SK-N-SH (cell line): ENCODE measurements at regions not wholly inside any gene's neighbourhood (a gene's known extent, or its start where the extent isn't known, plus 50 kb on each side); places are given as distances from the start of the nearest gene placed in this dataset.

ENCODE experiments used
- CTCF ChIA-PET: fragments of 300-600, 350-600 bp; formaldehyde crosslinking; extraction: SDS; loops from one replicate; lab custom pipeline; 2021; lab: Yijun Ruan, JAX
- POLR2A ChIA-PET: fragments of 350-600 bp; sonication (Branson Sonifier 250); formaldehyde crosslinking; extraction: SDS; loops from one replicate; lab custom pipeline; 2020; ENCODE audit warnings: antibody characterized with exemption, inconsistent platforms; lab: Yijun Ruan, JAX
- DNase-seq: peaks from one replicate; pipeline ENCODE4 v3.0.0; 2012
- H2AFZ ChIP-seq: fragments of 200-600 bp; sonication (generic); 2 replicates; pipeline ENCODE4 v1.8.1; 2016; ENCODE audit warnings: antibody characterized with exemption, mild to moderate bottlenecking, low read depth
- H3F3A ChIP-seq: fragments of 200-600 bp; sonication (generic); replicated peaks from 2 replicates; pipeline ENCODE3; 2016; ENCODE audit warnings: antibody characterized with exemption, mild to moderate bottlenecking; ENCODE audit not compliant: insufficient read depth
- H3K27ac ChIP-seq, 2 experiments: fragments of 200-500 bp in 1 of 2; fragments of 200-600 bp in 1 of 2; sonication (Bioruptor generic) in 1 of 2; sonication (generic), shearing (Covaris generic) in 1 of 2; 2 replicates each; pipeline versions ENCODE4 v1.5.1 to v1.6.1; 2014 to 2016; ENCODE audit warnings: low read depth in 2 of 2, inconsistent platforms in 1 of 2, low read length in 1 of 2, mild to moderate bottlenecking in 1 of 2, mixed read lengths in 1 of 2
- H3K27me3 ChIP-seq: fragments of 200-600 bp; sonication (generic), shearing (Covaris generic); 2 replicates; pipeline ENCODE4 v1.6.1; 2016; ENCODE audit warnings: mixed run types; ENCODE audit not compliant: insufficient read depth
- H3K36me3 ChIP-seq, 2 experiments: fragments of 200-500 bp in 1 of 2; fragments of 200-600 bp in 1 of 2; sonication (Bioruptor generic) in 1 of 2; sonication (generic) in 1 of 2; replicated peaks in 1 of 2; 2 replicates each; pipeline versions ENCODE3 to v1.5.1; 2014 to 2016; ENCODE audit warnings: low read length in 1 of 2, mild to moderate bottlenecking in 1 of 2; ENCODE audit not compliant: insufficient read depth in 2 of 2, control insufficient read depth in 1 of 2
- H3K4me1 ChIP-seq, 2 experiments: fragments of 200-500 bp in 1 of 2; fragments of 200-600 bp in 1 of 2; sonication (Bioruptor generic) in 1 of 2; sonication (generic), shearing (Covaris generic) in 1 of 2; 2 replicates each; pipeline versions ENCODE4 v1.5.1 to v1.6.1; 2014 to 2016; ENCODE audit warnings: low read depth in 1 of 2, low read length in 1 of 2, mixed run types in 1 of 2; ENCODE audit not compliant: insufficient read depth in 2 of 2, control insufficient read depth in 1 of 2
- H3K4me2 ChIP-seq: fragments of 200-600 bp; sonication (generic), shearing (Covaris generic); 2 replicates; pipeline ENCODE4 v1.6.1; 2017; ENCODE audit warnings: mixed run types
- H3K4me3 ChIP-seq, 2 experiments: fragments of 200-500 bp in 1 of 2; fragments of 200-600 bp in 1 of 2; sonication (Bioruptor generic) in 1 of 2; sonication (generic), shearing (Covaris generic) in 1 of 2; 2 replicates each; pipeline versions ENCODE4 v1.5.1 to v1.8.1; 2014 to 2016; ENCODE audit warnings: low read depth in 2 of 2, inconsistent platforms in 1 of 2, low read length in 1 of 2, mild to moderate bottlenecking in 1 of 2, mixed read lengths in 1 of 2, moderate library complexity in 1 of 2
- H3K79me2 ChIP-seq: fragments of 200-600 bp; sonication (generic); 2 replicates; pipeline ENCODE4 v1.8.1; 2017; ENCODE audit warnings: mild to moderate bottlenecking; ENCODE audit not compliant: insufficient read depth
- H3K9ac ChIP-seq: fragments of 200-600 bp; sonication (generic); 2 replicates; pipeline ENCODE4 v1.6.1; 2017; ENCODE audit warnings: mixed run types
- H3K9me2 ChIP-seq: fragments of 200-600 bp; sonication (generic); 2 replicates; pipeline ENCODE4 v1.6.1; 2017; ENCODE audit warnings: mixed run types
- H3K9me3 ChIP-seq: fragments of 200-600 bp; sonication (generic); 2 replicates; pipeline ENCODE4 v1.6.1; 2017; ENCODE audit warnings: mixed run types, mild to moderate bottlenecking, moderate library complexity
- H4K20me1 ChIP-seq: fragments of 200-600 bp; sonication (generic); 2 replicates; pipeline ENCODE4 v1.6.1; 2017; ENCODE audit warnings: mild to moderate bottlenecking, mixed run types; ENCODE audit not compliant: insufficient read depth
- ELF1 ChIP-seq: IDR thresholded peaks from 2 replicates; pipeline ENCODE4 v1.4.0; 2012
- EZH2phosphoT487 ChIP-seq: fragments of 200-600 bp; sonication (generic); IDR thresholded peaks from 2 replicates; pipeline ENCODE4 v1.6.1; 2017; ENCODE audit warnings: low read depth, mixed run types, mild to moderate bottlenecking, antibody characterized with exemption, moderate library complexity, borderline replicate concordance
- FOXJ3 ChIP-seq: sonication (generic); formaldehyde crosslinking; IDR thresholded peaks from 2 replicates; pipeline ENCODE4 v1.5.1; 2020; ENCODE audit warnings: mild to moderate bottlenecking, missing genetic modification reagents
- FOXM1 ChIP-seq: IDR thresholded peaks from 2 replicates; pipeline ENCODE4 v1.4.0; 2012; ENCODE audit warnings: low read depth, mild to moderate bottlenecking
- JUND ChIP-seq: IDR thresholded peaks from 2 replicates; pipeline ENCODE4 v1.4.0; 2012
- NRF1 ChIP-seq: IDR thresholded peaks from 2 replicates; pipeline ENCODE4 v1.6.1; 2012; ENCODE audit warnings: low read depth, mild to moderate bottlenecking, low read length
- POLR2AphosphoS5 ChIP-seq: IDR thresholded peaks from 2 replicates; pipeline ENCODE4 v1.6.1; 2012; ENCODE audit warnings: low read depth, low read length
- RAD21 ChIP-seq: IDR thresholded peaks from 2 replicates; pipeline ENCODE4 v1.6.1; 2012; ENCODE audit warnings: mild to moderate bottlenecking, low read length
- RCOR1 ChIP-seq: fragments of 150-350 bp; IDR thresholded peaks from 2 replicates; pipeline ENCODE4 v1.6.1; 2017; ENCODE audit warnings: antibody characterized with exemption, low read length
- SIN3A ChIP-seq: IDR thresholded peaks from 2 replicates; pipeline ENCODE4 v1.6.1; 2012; ENCODE audit warnings: low read depth, mild to moderate bottlenecking, low read length, moderate library complexity, borderline replicate concordance
- YY1 ChIP-seq: IDR thresholded peaks from 2 replicates; pipeline ENCODE4 v1.4.0; 2012; ENCODE audit warnings: low read depth, mild to moderate bottlenecking
- WGBS: methylation state at CpG from one replicate; pipeline ENCODE4 v1.1.6; 2017; ENCODE audit warnings: low lambda C conversion rate; 5-methylcytosine and 5-hydroxymethylcytosine counted together
- TF ChIP-seq, protein P1 (sequence below): IDR thresholded peaks from 2 replicates; pipeline ENCODE4 v1.4.0; 2012; ENCODE audit warnings: low read depth
- TF ChIP-seq, protein P2 (sequence below): fragments of 150-350 bp; IDR thresholded peaks from 2 replicates; pipeline ENCODE4 v1.6.1; 2017; ENCODE audit warnings: antibody characterized with exemption, low read length, low read depth, borderline replicate concordance
- TF ChIP-seq, protein P3 (sequence below): IDR thresholded peaks from 2 replicates; pipeline ENCODE4 v1.4.0; 2012; ENCODE audit warnings: low read depth, borderline replicate concordance
- TF ChIP-seq, protein P4 (sequence below): fragments of 200-600 bp; sonication (generic); IDR thresholded peaks from 2 replicates; pipeline ENCODE4 v1.6.1; 2017; ENCODE audit warnings: antibody characterized with exemption, mild to moderate bottlenecking, moderate library complexity
- TF ChIP-seq, protein P5 (sequence below): fragments of 150-350 bp; IDR thresholded peaks from 2 replicates; pipeline ENCODE4 v1.6.1; 2016; ENCODE audit warnings: mild to moderate bottlenecking, low read depth, low read length

DNA sequence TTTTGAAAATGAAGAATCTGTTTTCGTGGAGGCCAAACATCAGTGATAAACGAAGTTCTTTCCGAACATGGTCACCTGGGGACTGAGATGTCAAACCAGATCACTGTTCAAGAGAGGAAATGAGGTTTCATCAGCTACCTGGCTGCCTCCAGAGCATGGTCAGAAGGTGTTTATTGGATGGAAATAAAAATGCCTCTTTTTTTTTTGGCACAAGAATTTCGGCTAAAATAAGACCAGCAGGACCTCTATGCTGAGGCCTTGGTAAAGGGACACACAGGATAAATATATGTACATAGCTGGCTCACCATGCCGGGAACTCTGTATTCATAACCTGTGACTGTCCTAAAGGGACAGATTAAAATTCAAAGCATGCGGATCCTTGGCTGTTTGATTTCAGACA, 135.3 kb downstream of the UTP18 start:
- Histone ChIP-seq H2AFZ (no peak overlapping the region), H3K4me3 (no peak overlapping the region), H4K20me1 (no peaks in the 10 kb centered on the region), H3K9me3 (no peaks in the 10 kb centered on the region), H3K36me3 (no peaks in the 10 kb centered on the region), H3K4me2 (no peak overlapping the region), H3K79me2 (no peaks in the 10 kb centered on the region), H3F3A (no peaks in the 10 kb centered on the region), H3K27ac (no peak overlapping the region), H3K4me1 (peaks cover 0 to 5% of the 10 kb centered on the region in 2 experiments; a peak in 1 of 4 replicates), H3K9ac (no peak overlapping the region), H3K9me2 (no peaks in the 10 kb centered on the region), H3K27me3 (no peaks in the 10 kb centered on the region)
- WGBS: 43% methylated on average over 6 of the region's 6 CpGs
- no peak for DNase-seq
- TF ChIP-seq FOXJ3 (CRISPR knock-in tag) (no peak), YY1 (no peak), JUND (no peak), SIN3A (no peak), NRF1 (no peak), RCOR1 (no peak)
- TF ChIP-seq, protein P1, sequence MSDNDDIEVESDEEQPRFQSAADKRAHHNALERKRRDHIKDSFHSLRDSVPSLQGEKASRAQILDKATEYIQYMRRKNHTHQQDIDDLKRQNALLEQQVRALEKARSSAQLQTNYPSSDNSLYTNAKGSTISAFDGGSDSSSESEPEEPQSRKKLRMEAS: no peak
- TF ChIP-seq, protein P2, sequence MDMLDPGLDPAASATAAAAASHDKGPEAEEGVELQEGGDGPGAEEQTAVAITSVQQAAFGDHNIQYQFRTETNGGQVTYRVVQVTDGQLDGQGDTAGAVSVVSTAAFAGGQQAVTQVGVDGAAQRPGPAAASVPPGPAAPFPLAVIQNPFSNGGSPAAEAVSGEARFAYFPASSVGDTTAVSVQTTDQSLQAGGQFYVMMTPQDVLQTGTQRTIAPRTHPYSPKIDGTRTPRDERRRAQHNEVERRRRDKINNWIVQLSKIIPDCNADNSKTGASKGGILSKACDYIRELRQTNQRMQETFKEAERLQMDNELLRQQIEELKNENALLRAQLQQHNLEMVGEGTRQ: no peak
- CTCF ChIA-PET: interaction anchor here (0.8 to 1.7 kb wide), 4 partner anchors 12 to 368 kb away, joined by 3 to 6 read pairs (median 3); no protein-coding TSS in a partner anchor
- POLR2A ChIA-PET: no interaction called here

DNA sequence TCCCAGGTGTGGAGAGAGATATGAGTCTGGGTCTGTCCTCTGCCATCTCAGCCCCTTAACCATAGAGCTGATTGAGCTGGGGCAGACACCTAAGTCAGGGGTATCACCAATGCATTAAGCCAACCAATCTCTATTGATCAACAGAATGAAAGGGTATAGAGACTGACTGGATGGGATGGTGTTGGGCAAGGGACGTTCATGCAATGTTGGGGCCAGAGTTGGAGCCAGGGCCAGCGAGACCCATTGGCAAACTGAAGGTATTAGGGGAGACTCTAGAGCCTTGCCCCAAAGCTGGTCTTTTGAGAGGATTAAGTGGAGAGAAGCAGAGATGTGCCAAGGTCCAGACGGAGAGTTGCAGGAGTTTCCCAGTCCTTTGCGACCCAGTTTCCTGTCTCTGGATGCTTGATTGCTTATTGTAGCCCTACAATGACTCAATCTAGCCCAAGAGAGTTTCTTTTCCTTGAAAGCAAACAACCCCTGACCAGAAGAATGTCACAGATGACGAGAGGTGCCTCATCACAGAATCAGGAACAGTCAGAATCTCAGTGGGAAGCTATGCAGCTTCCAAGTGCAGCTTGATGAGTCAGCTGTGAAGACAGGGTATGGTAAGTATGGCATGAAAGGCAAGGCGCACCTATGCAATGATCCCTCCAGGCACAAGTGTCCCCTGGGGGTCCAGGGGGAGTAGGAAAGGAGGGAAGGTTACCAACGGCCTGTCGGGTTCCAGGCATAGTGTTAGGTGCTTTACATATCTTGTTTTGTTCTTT, 137.2 kb downstream of the UTP18 start:
- Histone ChIP-seq H4K20me1 (no peaks in the 10 kb centered on the region), H2AFZ (no peak overlapping the region), H3K4me3 (no peak overlapping the region), H3K79me2 (no peaks in the 10 kb centered on the region), H3K4me1 (peaks cover 0 to 5% of the 10 kb centered on the region in 2 experiments; a peak in 1 of 4 replicates), H3K27ac (no peak overlapping the region), H3F3A (no peaks in the 10 kb centered on the region), H3K27me3 (no peaks in the 10 kb centered on the region), H3K9me2 (no peaks in the 10 kb centered on the region), H3K9ac (no peak overlapping the region), H3K9me3 (no peaks in the 10 kb centered on the region), H3K36me3 (no peaks in the 10 kb centered on the region), H3K4me2 (no peak overlapping the region)
- no peak for DNase-seq
- TF ChIP-seq POLR2AphosphoS5 (no peak), EZH2phosphoT487 (no peak), ELF1 (no peak), FOXM1 (no peak), SIN3A (no peak), YY1 (no peak), RAD21 (no peak)
- TF ChIP-seq, protein P3, sequence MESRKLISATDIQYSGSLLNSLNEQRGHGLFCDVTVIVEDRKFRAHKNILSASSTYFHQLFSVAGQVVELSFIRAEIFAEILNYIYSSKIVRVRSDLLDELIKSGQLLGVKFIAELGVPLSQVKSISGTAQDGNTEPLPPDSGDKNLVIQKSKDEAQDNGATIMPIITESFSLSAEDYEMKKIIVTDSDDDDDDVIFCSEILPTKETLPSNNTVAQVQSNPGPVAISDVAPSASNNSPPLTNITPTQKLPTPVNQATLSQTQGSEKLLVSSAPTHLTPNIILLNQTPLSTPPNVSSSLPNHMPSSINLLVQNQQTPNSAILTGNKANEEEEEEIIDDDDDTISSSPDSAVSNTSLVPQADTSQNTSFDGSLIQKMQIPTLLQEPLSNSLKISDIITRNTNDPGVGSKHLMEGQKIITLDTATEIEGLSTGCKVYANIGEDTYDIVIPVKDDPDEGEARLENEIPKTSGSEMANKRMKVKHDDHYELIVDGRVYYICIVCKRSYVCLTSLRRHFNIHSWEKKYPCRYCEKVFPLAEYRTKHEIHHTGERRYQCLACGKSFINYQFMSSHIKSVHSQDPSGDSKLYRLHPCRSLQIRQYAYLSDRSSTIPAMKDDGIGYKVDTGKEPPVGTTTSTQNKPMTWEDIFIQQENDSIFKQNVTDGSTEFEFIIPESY: no peak
- TF ChIP-seq, protein P1: no peak
- TF ChIP-seq, protein P4, sequence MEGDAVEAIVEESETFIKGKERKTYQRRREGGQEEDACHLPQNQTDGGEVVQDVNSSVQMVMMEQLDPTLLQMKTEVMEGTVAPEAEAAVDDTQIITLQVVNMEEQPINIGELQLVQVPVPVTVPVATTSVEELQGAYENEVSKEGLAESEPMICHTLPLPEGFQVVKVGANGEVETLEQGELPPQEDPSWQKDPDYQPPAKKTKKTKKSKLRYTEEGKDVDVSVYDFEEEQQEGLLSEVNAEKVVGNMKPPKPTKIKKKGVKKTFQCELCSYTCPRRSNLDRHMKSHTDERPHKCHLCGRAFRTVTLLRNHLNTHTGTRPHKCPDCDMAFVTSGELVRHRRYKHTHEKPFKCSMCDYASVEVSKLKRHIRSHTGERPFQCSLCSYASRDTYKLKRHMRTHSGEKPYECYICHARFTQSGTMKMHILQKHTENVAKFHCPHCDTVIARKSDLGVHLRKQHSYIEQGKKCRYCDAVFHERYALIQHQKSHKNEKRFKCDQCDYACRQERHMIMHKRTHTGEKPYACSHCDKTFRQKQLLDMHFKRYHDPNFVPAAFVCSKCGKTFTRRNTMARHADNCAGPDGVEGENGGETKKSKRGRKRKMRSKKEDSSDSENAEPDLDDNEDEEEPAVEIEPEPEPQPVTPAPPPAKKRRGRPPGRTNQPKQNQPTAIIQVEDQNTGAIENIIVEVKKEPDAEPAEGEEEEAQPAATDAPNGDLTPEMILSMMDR: no peak
- TF ChIP-seq, protein P5, sequence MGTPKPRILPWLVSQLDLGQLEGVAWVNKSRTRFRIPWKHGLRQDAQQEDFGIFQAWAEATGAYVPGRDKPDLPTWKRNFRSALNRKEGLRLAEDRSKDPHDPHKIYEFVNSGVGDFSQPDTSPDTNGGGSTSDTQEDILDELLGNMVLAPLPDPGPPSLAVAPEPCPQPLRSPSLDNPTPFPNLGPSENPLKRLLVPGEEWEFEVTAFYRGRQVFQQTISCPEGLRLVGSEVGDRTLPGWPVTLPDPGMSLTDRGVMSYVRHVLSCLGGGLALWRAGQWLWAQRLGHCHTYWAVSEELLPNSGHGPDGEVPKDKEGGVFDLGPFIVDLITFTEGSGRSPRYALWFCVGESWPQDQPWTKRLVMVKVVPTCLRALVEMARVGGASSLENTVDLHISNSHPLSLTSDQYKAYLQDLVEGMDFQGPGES: no peak
- ChIA-PET POLR2A (interaction anchor here (0.6 kb wide), 1 partner anchor 101 kb away, joined by 3 read pairs; no protein-coding TSS in a partner anchor), CTCF (interaction anchor here (0.8 to 1.0 kb wide), 2 partner anchors 26 to 27 kb away, joined by 3 read pairs; no protein-coding TSS in a partner anchor)
- 21% methylated on average over 8 of the region's 8 CpGs for WGBS
